ENCODE measurements at regions not wholly inside any gene's neighbourhood (a gene's known extent, or its start where the extent isn't known, plus 50 kb on each side); places are given as distances from the start of the nearest gene placed in this dataset.

DNA sequence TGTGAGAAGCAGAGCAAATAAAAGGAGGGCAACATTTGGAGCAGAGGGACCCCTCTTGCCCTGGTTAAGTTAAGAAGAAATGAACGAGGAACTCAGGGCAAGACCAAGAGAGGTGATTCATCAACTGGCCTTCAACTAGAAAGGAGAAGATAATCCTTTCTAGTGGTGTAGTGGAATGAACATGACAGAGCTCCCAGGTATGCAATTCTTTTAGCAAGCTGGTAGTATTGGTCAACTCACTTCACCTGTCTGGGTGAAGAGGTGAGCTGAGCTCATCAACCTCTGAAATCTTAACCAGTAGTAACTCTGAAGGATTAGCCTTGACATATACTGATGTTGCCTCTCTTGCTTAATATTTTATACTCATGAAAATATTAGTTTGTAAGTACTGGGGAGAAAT, 1024.7 kb upstream of the GOT2 start:
- no peak overlapping the region for H3K4me3 ChIP-seq (replicated peaks in 1 of 3)
- H3K36me3 ChIP-seq = no peaks in the 10 kb centered on the region
- DNase-seq = no peak
- no peaks in the 10 kb centered on the region for H3K4me1 ChIP-seq
- no peak overlapping the region for H3K27ac ChIP-seq
- 60 to 70% methylated on average over 1 of the region's 1 CpG for WGBS, 2 donors
- no peaks in the 10 kb centered on the region for H3K27me3 ChIP-seq
- H3K9me3 ChIP-seq = no peaks in the 10 kb centered on the region
- TF ChIP-seq, protein P1, sequence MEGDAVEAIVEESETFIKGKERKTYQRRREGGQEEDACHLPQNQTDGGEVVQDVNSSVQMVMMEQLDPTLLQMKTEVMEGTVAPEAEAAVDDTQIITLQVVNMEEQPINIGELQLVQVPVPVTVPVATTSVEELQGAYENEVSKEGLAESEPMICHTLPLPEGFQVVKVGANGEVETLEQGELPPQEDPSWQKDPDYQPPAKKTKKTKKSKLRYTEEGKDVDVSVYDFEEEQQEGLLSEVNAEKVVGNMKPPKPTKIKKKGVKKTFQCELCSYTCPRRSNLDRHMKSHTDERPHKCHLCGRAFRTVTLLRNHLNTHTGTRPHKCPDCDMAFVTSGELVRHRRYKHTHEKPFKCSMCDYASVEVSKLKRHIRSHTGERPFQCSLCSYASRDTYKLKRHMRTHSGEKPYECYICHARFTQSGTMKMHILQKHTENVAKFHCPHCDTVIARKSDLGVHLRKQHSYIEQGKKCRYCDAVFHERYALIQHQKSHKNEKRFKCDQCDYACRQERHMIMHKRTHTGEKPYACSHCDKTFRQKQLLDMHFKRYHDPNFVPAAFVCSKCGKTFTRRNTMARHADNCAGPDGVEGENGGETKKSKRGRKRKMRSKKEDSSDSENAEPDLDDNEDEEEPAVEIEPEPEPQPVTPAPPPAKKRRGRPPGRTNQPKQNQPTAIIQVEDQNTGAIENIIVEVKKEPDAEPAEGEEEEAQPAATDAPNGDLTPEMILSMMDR (IDR thresholded peaks at IDR 0.05) = no peak
- TF ChIP-seq POLR2A (IDR thresholded peaks at IDR 0.05) = no peak
- intact Hi-C loops (cut with DNase I) = no loop called here

DNA sequence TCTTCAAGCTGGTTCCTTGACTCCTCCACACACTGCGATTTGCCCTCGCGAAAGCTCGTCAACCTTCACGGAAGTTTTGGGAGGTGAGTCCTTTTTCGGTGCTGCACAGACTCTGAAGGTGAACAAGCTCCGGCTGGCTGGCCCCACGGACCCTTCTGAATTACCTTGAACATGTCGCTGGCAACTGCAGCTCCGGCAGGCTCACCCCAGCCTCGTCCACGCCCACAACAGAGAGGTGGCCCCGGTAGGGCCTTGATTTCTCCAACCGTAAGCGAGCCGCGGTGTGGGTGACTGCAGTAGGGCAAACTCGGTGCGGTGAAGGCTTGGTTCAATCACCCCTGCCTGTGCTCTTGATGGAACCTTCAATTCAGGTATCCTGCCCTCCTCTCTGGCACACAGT, 1020.7 kb upstream of the GOT2 start:
- Histone ChIP-seq H3K27me3 (no peaks in the 10 kb centered on the region), H3K4me1 (no peaks in the 10 kb centered on the region), H3K4me3 (replicated peaks in 1 of 3) (no peak overlapping the region), H3K9me3 (no peaks in the 10 kb centered on the region), H3K36me3 (no peaks in the 10 kb centered on the region), H3K27ac (no peak overlapping the region)
- DNase-seq = no peak
- no peak for TF ChIP-seq POLR2A (IDR thresholded peaks at IDR 0.05)
- TF ChIP-seq, protein P1 (IDR thresholded peaks at IDR 0.05) = no peak
- 94 to 97% methylated on average over 19 of the region's 19 CpGs for WGBS, 2 donors
- intact Hi-C loops (cut with DNase I) = no loop called here

DNA sequence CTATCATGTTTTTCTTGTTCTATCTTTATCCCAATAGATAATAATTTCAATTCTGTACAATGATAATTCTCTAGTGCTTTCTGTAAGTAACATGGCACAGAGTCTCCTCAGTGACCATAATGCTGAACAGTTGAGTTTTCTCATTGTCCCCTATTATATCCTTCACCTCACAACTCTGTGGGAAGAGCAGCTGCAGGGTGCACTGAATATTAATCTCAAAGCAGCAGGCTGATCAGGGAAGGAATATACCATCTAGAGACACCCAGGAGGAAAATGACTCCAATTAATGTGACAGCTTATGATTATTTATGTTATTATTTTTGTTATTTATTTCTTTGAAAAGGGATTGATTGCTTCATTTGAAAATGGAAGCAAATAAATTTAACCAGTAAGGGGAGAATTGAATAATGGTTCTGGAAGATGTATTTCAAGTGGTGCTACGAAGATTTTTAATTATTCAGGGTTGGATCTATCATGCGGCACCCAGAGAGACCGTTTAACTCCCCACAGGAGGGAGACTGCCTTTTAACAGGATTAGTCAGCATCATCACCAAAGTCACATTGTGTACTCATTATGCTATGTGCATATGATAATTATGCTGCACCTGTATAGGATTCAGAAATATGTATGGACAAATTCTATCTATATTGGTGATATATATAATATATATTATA, 1015.7 kb upstream of the GOT2 start:
- H3K4me1 ChIP-seq = no peaks in the 10 kb centered on the region
- no peak overlapping the region for H3K4me3 ChIP-seq (replicated peaks in 1 of 3)
- no peak overlapping the region for H3K27ac ChIP-seq
- 84 to 87% methylated on average over 3 of the region's 3 CpGs for WGBS, 2 donors
- no peaks in the 10 kb centered on the region for H3K36me3 ChIP-seq
- no peaks in the 10 kb centered on the region for H3K9me3 ChIP-seq
- DNase-seq = no peak
- TF ChIP-seq, protein P1 (IDR thresholded peaks at IDR 0.05) = no peak
- no peak for TF ChIP-seq POLR2A (IDR thresholded peaks at IDR 0.05)
- intact Hi-C loops (cut with DNase I) = no loop called here
- H3K27me3 ChIP-seq = no peaks in the 10 kb centered on the region

DNA sequence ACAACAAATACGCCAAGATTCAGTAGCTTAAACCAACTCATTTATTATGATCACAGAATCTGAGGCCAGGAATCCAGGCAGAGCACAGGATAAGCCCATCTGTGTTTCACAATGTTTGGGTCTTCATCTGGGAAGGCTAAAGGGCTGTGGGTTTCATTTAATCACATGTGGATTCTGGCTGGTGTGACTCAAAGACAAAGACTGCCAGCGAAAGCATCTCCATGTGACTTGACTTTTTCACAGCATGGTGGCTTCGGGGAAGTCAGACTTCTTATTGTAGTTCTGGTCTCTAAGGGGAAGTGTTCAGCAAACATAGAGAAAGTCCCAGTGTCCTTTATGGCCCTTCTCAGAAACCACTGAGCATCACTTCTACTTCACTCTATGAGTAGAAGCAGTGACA, 1014.4 kb upstream of the GOT2 start:
- no peak overlapping the region for H3K27ac ChIP-seq
- WGBS, 2 donors = 72 to 91% methylated on average over 3 of the region's 3 CpGs
- H3K36me3 ChIP-seq = no peaks in the 10 kb centered on the region
- no peak for DNase-seq
- no peak overlapping the region for H3K4me3 ChIP-seq (replicated peaks in 1 of 3)
- no peak for TF ChIP-seq POLR2A (IDR thresholded peaks at IDR 0.05)
- TF ChIP-seq, protein P1 (IDR thresholded peaks at IDR 0.05) = no peak
- H3K4me1 ChIP-seq = no peaks in the 10 kb centered on the region
- no peaks in the 10 kb centered on the region for H3K9me3 ChIP-seq
- H3K27me3 ChIP-seq = no peaks in the 10 kb centered on the region
- intact Hi-C loops (cut with DNase I) = no loop called here

DNA sequence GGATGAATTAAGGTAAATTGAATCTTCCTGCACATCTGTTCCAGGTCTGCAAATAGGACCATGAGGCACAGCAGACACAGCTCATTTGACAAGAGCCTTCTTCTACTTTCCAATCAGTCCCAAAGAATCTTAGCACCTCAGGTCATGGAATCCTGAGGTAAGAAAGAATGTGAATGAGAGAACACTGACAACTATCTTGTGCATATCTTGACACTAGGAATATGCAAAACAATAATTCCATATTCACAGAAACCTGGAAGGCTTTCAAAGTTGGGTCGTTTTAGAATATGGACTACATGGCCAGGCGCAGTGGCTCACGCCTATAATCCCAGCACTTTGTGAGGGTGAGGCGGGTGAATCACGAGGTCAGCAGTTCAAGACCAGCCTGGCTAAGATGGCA, 1009.4 kb upstream of the GOT2 start:
- no peak for DNase-seq
- TF ChIP-seq, protein P1 (IDR thresholded peaks at IDR 0.05) = no peak
- TF ChIP-seq POLR2A (IDR thresholded peaks at IDR 0.05) = no peak
- no peaks in the 10 kb centered on the region for H3K9me3 ChIP-seq
- no peaks in the 10 kb centered on the region for H3K27me3 ChIP-seq
- no peak overlapping the region for H3K4me3 ChIP-seq (replicated peaks in 1 of 3)
- intact Hi-C loops (cut with DNase I) = no loop called here
- no peak overlapping the region for H3K27ac ChIP-seq
- H3K4me1 ChIP-seq = no peaks in the 10 kb centered on the region
- no peaks in the 10 kb centered on the region for H3K36me3 ChIP-seq
- WGBS, 2 donors = 90 to 91% methylated on average over 5 of the region's 5 CpGs
